ENCODE measurements at regions not wholly inside any gene's neighbourhood (a gene's known extent, or its start where the extent isn't known, plus 50 kb on each side); places are given as distances from the start of the nearest gene placed in this dataset.

DNA sequence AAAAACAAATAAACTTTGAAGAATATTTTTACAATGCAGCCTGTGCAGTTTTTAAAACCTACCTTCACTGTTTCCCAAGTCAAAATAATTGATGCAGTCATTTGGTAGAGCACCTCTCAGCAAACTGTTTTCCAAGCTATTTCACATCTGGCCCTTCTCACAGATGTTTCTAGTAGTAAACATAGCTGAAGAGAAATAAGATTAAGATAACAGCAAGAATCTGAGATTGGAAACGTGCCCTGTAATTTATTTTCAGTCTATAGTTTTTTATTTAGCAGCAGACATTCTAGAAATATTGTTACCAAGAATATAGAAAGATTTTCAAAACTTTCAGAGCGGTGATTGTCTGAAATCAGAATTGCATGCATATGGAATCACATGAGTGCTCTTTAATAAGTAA is 440.2 kb downstream of the TRIB2 start:
- intact Hi-C loops (cut with micrococcal nuclease; ENCODE audit: unreplicated experiment) (loop anchor here (2.0 kb wide), 1 partner anchor 28 kb away; no protein-coding TSS in a partner anchor), in situ Hi-C loops (cut with HindIII; ENCODE audit: extremely low pct_ligation_motif_present, low pct_unique_long_range_greater_than_20kb) (no loop called here)
- H3K4me2 ChIP-seq (ENCODE audit: low read depth, low read length): no peak overlapping the region
- FAIRE-seq: no peak
- TF ChIP-seq TRIM24 (CRISPR knock-in tag; IDR thresholded peaks at IDR 0.05): no peak
- TF ChIP-seq STAG1 (CRISPR knock-in tag; IDR thresholded peaks at IDR 0.05): no peak
- no peak for TF ChIP-seq BHLHE40 (IDR thresholded peaks at IDR 0.05; ENCODE audit: low read length)
- TF ChIP-seq ETV5 (CRISPR knock-in tag; IDR thresholded peaks at IDR 0.05; ENCODE audit: borderline replicate concordance): no peak
- TF ChIP-seq, protein P1, sequence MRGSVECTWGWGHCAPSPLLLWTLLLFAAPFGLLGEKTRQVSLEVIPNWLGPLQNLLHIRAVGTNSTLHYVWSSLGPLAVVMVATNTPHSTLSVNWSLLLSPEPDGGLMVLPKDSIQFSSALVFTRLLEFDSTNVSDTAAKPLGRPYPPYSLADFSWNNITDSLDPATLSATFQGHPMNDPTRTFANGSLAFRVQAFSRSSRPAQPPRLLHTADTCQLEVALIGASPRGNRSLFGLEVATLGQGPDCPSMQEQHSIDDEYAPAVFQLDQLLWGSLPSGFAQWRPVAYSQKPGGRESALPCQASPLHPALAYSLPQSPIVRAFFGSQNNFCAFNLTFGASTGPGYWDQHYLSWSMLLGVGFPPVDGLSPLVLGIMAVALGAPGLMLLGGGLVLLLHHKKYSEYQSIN (CRISPR knock-in tag; IDR thresholded peaks at IDR 0.05; ENCODE audit: borderline replicate concordance): no peak
- CTCF ChIA-PET (ENCODE audit: low intra/inter-chr PET ratio, low total read pairs): no interaction called here
- H3K9me3 ChIP-seq (ENCODE audit: low read length): peaks cover 28% of the 10 kb centered on the region
- H4K20me1 ChIP-seq (ENCODE audit: insufficient read depth, low read length): no peaks in the 10 kb centered on the region
- H3K9ac ChIP-seq (ENCODE audit: insufficient read depth, low read depth, low read length): no peak overlapping the region
- no peaks in the 10 kb centered on the region for H3K36me3 ChIP-seq (replicated peaks in 1 of 2; ENCODE audit: control insufficient read depth in 1 of 2, insufficient read depth in 2 of 2, low read length in 2 of 2)
- no peaks in the 10 kb centered on the region for H3K4me1 ChIP-seq (ENCODE audit: insufficient read depth, low read length)
- POLR2A ChIA-PET: no interaction called here
- ATAC-seq: no peak
- DNase-seq (ENCODE audit: low spot score): no peak
- H3K4me3 ChIP-seq (replicated peaks in 1 of 3; ENCODE audit: insufficient read depth in 1 of 3, low read depth in 2 of 3, low read length in 3 of 3): no peak overlapping the region
- no peak overlapping the region for H2AFZ ChIP-seq (ENCODE audit: low read length)
- WGBS (ENCODE audit: low lambda C conversion rate): under 1% methylated on average over 2 of the region's 2 CpGs
- BruUV-seq (replicated peaks): no TSS peak
- H3K27ac ChIP-seq (ENCODE audit: extremely low read length, insufficient read depth, low read length): no peak overlapping the region
- H3K79me2 ChIP-seq (ENCODE audit: insufficient read depth, low read length): no peaks in the 10 kb centered on the region
- H3K27me3 ChIP-seq (ENCODE audit: control insufficient read depth in 1 of 2, insufficient read depth in 2 of 2, low read length in 2 of 2): no peaks in the 10 kb centered on the region

DNA sequence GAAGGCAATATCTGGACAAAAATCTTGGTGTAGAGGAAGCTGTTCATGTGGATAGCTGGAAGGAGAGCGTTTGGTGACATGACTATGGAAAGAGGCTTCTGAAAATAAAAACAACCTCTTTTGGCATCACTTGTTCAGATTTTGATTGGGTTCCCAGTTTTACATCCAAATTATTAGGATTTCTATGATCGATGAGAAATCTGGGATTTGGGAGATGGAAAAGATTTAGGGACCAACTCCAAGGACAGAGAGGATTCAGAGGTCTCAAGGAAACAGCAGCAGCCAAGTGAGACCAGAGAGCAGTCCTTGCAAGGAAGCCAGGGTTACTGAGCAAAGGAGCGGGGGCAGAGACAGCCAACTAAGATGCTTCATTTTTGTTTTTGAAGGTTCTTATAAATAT is 441.7 kb downstream of the TRIB2 start:
- Histone ChIP-seq H3K9me3 (ENCODE audit: low read length) (peaks cover 35% of the 10 kb centered on the region), H2AFZ (ENCODE audit: low read length) (no peak overlapping the region), H4K20me1 (ENCODE audit: insufficient read depth, low read length) (no peaks in the 10 kb centered on the region), H3K4me2 (ENCODE audit: low read depth, low read length) (no peak overlapping the region), H3K36me3 (replicated peaks in 1 of 2; ENCODE audit: control insufficient read depth in 1 of 2, insufficient read depth in 2 of 2, low read length in 2 of 2) (no peaks in the 10 kb centered on the region), H3K27me3 (ENCODE audit: control insufficient read depth in 1 of 2, insufficient read depth in 2 of 2, low read length in 2 of 2) (no peaks in the 10 kb centered on the region), H3K9ac (ENCODE audit: insufficient read depth, low read depth, low read length) (no peak overlapping the region), H3K4me3 (replicated peaks in 1 of 3; ENCODE audit: insufficient read depth in 1 of 3, low read depth in 2 of 3, low read length in 3 of 3) (no peak overlapping the region), H3K79me2 (ENCODE audit: insufficient read depth, low read length) (no peaks in the 10 kb centered on the region), H3K27ac (ENCODE audit: extremely low read length, insufficient read depth, low read length) (no peak overlapping the region), H3K4me1 (ENCODE audit: insufficient read depth, low read length) (no peaks in the 10 kb centered on the region)
- 2% methylated on average over 3 of the region's 3 CpGs for WGBS (ENCODE audit: low lambda C conversion rate)
- FAIRE-seq (no peak), DNase-seq (ENCODE audit: low spot score) (no peak), ATAC-seq (no peak)
- no TSS peak for BruUV-seq (replicated peaks)
- TF ChIP-seq, protein P2, sequence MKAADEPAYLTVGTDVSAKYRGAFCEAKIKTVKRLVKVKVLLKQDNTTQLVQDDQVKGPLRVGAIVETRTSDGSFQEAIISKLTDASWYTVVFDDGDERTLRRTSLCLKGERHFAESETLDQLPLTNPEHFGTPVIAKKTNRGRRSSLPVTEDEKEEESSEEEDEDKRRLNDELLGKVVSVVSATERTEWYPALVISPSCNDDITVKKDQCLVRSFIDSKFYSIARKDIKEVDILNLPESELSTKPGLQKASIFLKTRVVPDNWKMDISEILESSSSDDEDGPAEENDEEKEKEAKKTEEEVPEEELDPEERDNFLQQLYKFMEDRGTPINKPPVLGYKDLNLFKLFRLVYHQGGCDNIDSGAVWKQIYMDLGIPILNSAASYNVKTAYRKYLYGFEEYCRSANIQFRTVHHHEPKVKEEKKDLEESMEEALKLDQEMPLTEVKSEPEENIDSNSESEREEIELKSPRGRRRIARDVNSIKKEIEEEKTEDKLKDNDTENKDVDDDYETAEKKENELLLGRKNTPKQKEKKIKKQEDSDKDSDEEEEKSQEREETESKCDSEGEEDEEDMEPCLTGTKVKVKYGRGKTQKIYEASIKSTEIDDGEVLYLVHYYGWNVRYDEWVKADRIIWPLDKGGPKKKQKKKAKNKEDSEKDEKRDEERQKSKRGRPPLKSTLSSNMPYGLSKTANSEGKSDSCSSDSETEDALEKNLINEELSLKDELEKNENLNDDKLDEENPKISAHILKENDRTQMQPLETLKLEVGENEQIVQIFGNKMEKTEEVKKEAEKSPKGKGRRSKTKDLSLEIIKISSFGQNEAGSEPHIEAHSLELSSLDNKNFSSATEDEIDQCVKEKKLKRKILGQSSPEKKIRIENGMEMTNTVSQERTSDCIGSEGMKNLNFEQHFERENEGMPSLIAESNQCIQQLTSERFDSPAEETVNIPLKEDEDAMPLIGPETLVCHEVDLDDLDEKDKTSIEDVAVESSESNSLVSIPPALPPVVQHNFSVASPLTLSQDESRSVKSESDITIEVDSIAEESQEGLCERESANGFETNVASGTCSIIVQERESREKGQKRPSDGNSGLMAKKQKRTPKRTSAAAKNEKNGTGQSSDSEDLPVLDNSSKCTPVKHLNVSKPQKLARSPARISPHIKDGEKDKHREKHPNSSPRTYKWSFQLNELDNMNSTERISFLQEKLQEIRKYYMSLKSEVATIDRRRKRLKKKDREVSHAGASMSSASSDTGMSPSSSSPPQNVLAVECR (CRISPR knock-in tag; IDR thresholded peaks at IDR 0.05; ENCODE audit: borderline replicate concordance): no peak
- ChIA-PET CTCF (ENCODE audit: low intra/inter-chr PET ratio, low total read pairs) (no interaction called here), POLR2A (no interaction called here)
- in situ Hi-C loops (cut with HindIII; ENCODE audit: extremely low pct_ligation_motif_present, low pct_unique_long_range_greater_than_20kb): no loop called here
- intact Hi-C loops (cut with micrococcal nuclease; ENCODE audit: unreplicated experiment): no loop called here

Measured in HepG2 (cell line).